Esophagus (tissue), 2 donors: ENCODE measurements at regions not wholly inside any gene's neighbourhood (a gene's known extent, or its start where the extent isn't known, plus 50 kb on each side); places are given as distances from the start of the nearest gene placed in this dataset.

Experiments used
- H3K27ac ChIP-seq, 2 donors: one replicate each; pipeline ENCODE4 v1.5.1; 2013; ENCODE audit warnings: low read depth in 2 of 2, mild to moderate bottlenecking in 2 of 2, inconsistent platforms in 1 of 2, low read length in 1 of 2, moderate library complexity in 1 of 2
- H3K27me3 ChIP-seq, 2 donors: one replicate each; pipeline ENCODE4 v1.6.1; 2013; ENCODE audit warnings: low read length in 2 of 2, control low read depth in 1 of 2, mild to moderate bottlenecking in 1 of 2; ENCODE audit not compliant: insufficient read depth in 2 of 2, control insufficient read depth in 1 of 2
- H3K36me3 ChIP-seq, 2 donors: one replicate each; pipeline ENCODE4 v1.6.1; 2013; ENCODE audit warnings: low read length in 1 of 2; ENCODE audit not compliant: control insufficient read depth in 2 of 2, insufficient read depth in 2 of 2
- H3K4me1 ChIP-seq, 2 donors: one replicate each; pipeline ENCODE4 v1.6.1; 2013; ENCODE audit warnings: low read length in 1 of 2; ENCODE audit not compliant: control insufficient read depth in 2 of 2, insufficient read depth in 2 of 2
- H3K4me3 ChIP-seq, 2 donors: one replicate each; pipeline ENCODE4 v1.5.1; 2013; ENCODE audit warnings: low read length in 2 of 2, mild to moderate bottlenecking in 2 of 2, low read depth in 1 of 2, moderate library complexity in 1 of 2
- H3K9me3 ChIP-seq, 2 donors: one replicate each; pipeline ENCODE4 v1.6.1; 2013; ENCODE audit warnings: mild to moderate bottlenecking in 2 of 2, low read depth in 1 of 2, low read length in 1 of 2, moderate library complexity in 1 of 2; ENCODE audit not compliant: control insufficient read depth in 2 of 2, insufficient read depth in 1 of 2
- WGBS, 2 donors: extraction: QIAGEN DNeasy Blood & Tissue Kit; methylation state at CpG; one replicate each; pipeline ENCODE4 v1.1.7; 2013; 5-methylcytosine and 5-hydroxymethylcytosine counted together
- donor health status: healthy with polysubstance abuse.
- donor health status: Bipolar disorder and iron deficiency.

GRCh38 chr5:93163010-93163663 lies 417.9 kb downstream of the NR2F1-AS1 start:
- Histone ChIP-seq H3K27ac (no peak overlapping the region), H3K36me3 (no peaks in the 10 kb centered on the region), H3K4me3 (no peak overlapping the region), H3K4me1 (peaks cover 0 to 2% of the 10 kb centered on the region in 2 donors), H3K27me3 (no peaks in the 10 kb centered on the region), H3K9me3 (no peaks in the 10 kb centered on the region)

- H3K4me3 ChIP-seq: no peak overlapping the region
- H3K4me1 ChIP-seq: peaks cover 0 to 2% of the 10 kb centered on the region in 2 donors
- H3K27ac ChIP-seq: peak overlapping the region; percentile 17 to 45
- WGBS, 2 donors: 44 to 76% methylated on average over 1 of the region's 1 CpG
- no peaks in the 10 kb centered on the region for H3K9me3 ChIP-seq
- no peaks in the 10 kb centered on the region for H3K27me3 ChIP-seq
- no peaks in the 10 kb centered on the region for H3K36me3 ChIP-seq
Observed at GRCh38 chr5:93161661-93162654, 419.1 kb downstream of the NR2F1-AS1 start.

GRCh38 chr5:93158841-93159240 lies 422.2 kb downstream of the NR2F1-AS1 start:
- H3K27me3 ChIP-seq: no peaks in the 10 kb centered on the region
- 60 to 71% methylated on average over 3 of the region's 3 CpGs for WGBS, 2 donors
- H3K4me1 ChIP-seq: no peaks in the 10 kb centered on the region
- H3K4me3 ChIP-seq: no peak overlapping the region
- H3K9me3 ChIP-seq: no peaks in the 10 kb centered on the region
- H3K36me3 ChIP-seq: no peaks in the 10 kb centered on the region
- no peak overlapping the region for H3K27ac ChIP-seq

GRCh38 chr5:93156566-93156965 lies 424.5 kb downstream of the NR2F1-AS1 start:
- WGBS, 2 donors: 92 to 94% methylated on average over 5 of the region's 5 CpGs
- Histone ChIP-seq H3K4me1 (no peaks in the 10 kb centered on the region), H3K4me3 (no peak overlapping the region), H3K27ac (no peak overlapping the region), H3K27me3 (no peaks in the 10 kb centered on the region), H3K36me3 (no peaks in the 10 kb centered on the region), H3K9me3 (no peaks in the 10 kb centered on the region)

GRCh38 chr5:93154535-93154934 lies 426.5 kb downstream of the NR2F1-AS1 start:
- H3K9me3 ChIP-seq: no peaks in the 10 kb centered on the region
- no peak overlapping the region for H3K4me3 ChIP-seq
- H3K27ac ChIP-seq: no peak overlapping the region
- H3K4me1 ChIP-seq: no peaks in the 10 kb centered on the region
- WGBS, 2 donors: 81 to 86% methylated on average over 1 of the region's 1 CpG
- H3K27me3 ChIP-seq: no peaks in the 10 kb centered on the region
- no peaks in the 10 kb centered on the region for H3K36me3 ChIP-seq

- 83 to 87% methylated on average over 3 of the region's 3 CpGs for WGBS, 2 donors
- no peaks in the 10 kb centered on the region for H3K9me3 ChIP-seq
- no peaks in the 10 kb centered on the region for H3K36me3 ChIP-seq
Observed at GRCh38 chr5:93153461-93153860, 427.6 kb downstream of the NR2F1-AS1 start.

GRCh38 chr5:93151896-93152295 lies 429.1 kb downstream of the NR2F1-AS1 start:
- 34 to 57% methylated on average over 5 of the region's 5 CpGs for WGBS, 2 donors
- Histone ChIP-seq H3K27me3 (no peaks in the 10 kb centered on the region), H3K4me1 (no peaks in the 10 kb centered on the region), H3K27ac (no peak overlapping the region), H3K36me3 (no peaks in the 10 kb centered on the region), H3K4me3 (no peak overlapping the region), H3K9me3 (no peaks in the 10 kb centered on the region)

More at GRCh38 chr5:93153461-93153860, 427.6 kb downstream of the NR2F1-AS1 start:
- H3K4me3 ChIP-seq: no peak overlapping the region
- no peak overlapping the region for H3K27ac ChIP-seq
- H3K27me3 ChIP-seq: no peaks in the 10 kb centered on the region
- H3K4me1 ChIP-seq: no peaks in the 10 kb centered on the region

- no peaks in the 10 kb centered on the region for H3K27me3 ChIP-seq
- H3K36me3 ChIP-seq: no peaks in the 10 kb centered on the region
- no peak overlapping the region for H3K4me3 ChIP-seq
- H3K4me1 ChIP-seq: no peaks in the 10 kb centered on the region
- no peak overlapping the region for H3K27ac ChIP-seq
- H3K9me3 ChIP-seq: no peaks in the 10 kb centered on the region
Observed at GRCh38 chr5:93151121-93151520, 429.9 kb downstream of the NR2F1-AS1 start.

GRCh38 chr5:93150311-93151012 lies 430.6 kb downstream of the NR2F1-AS1 start:
- H3K36me3 ChIP-seq: no peaks in the 10 kb centered on the region
- H3K27me3 ChIP-seq: no peaks in the 10 kb centered on the region
- 95 to 98% methylated on average over 3 of the region's 3 CpGs for WGBS, 2 donors
- H3K27ac ChIP-seq: no peak overlapping the region
- no peak overlapping the region for H3K4me3 ChIP-seq
- no peaks in the 10 kb centered on the region for H3K9me3 ChIP-seq
- H3K4me1 ChIP-seq: no peaks in the 10 kb centered on the region
